B cell (primary cell): ENCODE measurements at regions not wholly inside any gene's neighbourhood (a gene's known extent, or its start where the extent isn't known, plus 50 kb on each side); places are given as distances from the start of the nearest gene placed in this dataset.

Source experiments
- ATAC-seq: fragments of 200-7000 bp; cut with Tn5 transposase; one replicate; pipeline ENCODE4 v1.10.0; 2021; ENCODE audit warnings: low read depth, mild to moderate bottlenecking, moderate number of reproducible peaks, moderate library complexity
- CTCF ChIA-PET: fragments of 350-600 bp; sonication (Branson Sonifier 250); formaldehyde crosslinking; loops from one replicate; lab custom pipeline; 2021; ENCODE audit warnings: antibody characterized with exemption, inconsistent platforms; lab: Charles Lee
- POLR2A ChIA-PET: fragments of 350-600 bp; sonication (Branson Sonifier 250); formaldehyde crosslinking; loops from one replicate; lab custom pipeline; 2021; ENCODE audit warnings: antibody characterized with exemption; lab: Charles Lee
- DNase-seq: peaks from one replicate; pipeline ENCODE4 v3.0.0; 2013
- H2AFZ ChIP-seq: 2 replicates; pipeline ENCODE4 v1.6.1; 2012; ENCODE audit warnings: mild to moderate bottlenecking, low read depth, low read length; ENCODE audit not compliant: insufficient read depth, poor library complexity, severe bottlenecking
- H3K27ac ChIP-seq, 2 donors: 1 replicate in 1 of 2; 2 replicates in 1 of 2; pipeline ENCODE4 v1.5.1; 2012 to 2013; ENCODE audit warnings: low read length in 2 of 2, mild to moderate bottlenecking in 2 of 2, moderate library complexity in 1 of 2
- H3K27me3 ChIP-seq, 4 experiments: fragments of 200-600 bp in 1 of 4; sonication (generic) in 1 of 4; replicated peaks in 1 of 4; 1 replicate in 2 of 4; 2 replicates in 2 of 4; pipeline versions ENCODE4 v1.6.1 to v1.7.0; 2013 to 2016; ENCODE audit warnings: low read length in 3 of 4, mild to moderate bottlenecking in 2 of 4, mixed read lengths in 1 of 4, moderate library complexity in 1 of 4; ENCODE audit not compliant: insufficient read depth in 4 of 4, control insufficient read depth in 3 of 4; ENCODE audit errors: control extremely low read depth in 1 of 4
- H3K36me3 ChIP-seq, 2 experiments: replicated peaks in 1 of 2; 1 replicate in 1 of 2; 2 replicates in 1 of 2; pipeline versions ENCODE4 v1.6.1 to v1.7.1; 2013; ENCODE audit warnings: low read length in 1 of 2; ENCODE audit not compliant: insufficient read depth in 2 of 2, control insufficient read depth in 1 of 2; ENCODE audit errors: control extremely low read depth in 1 of 2, extremely low read depth in 1 of 2
- H3K4me1 ChIP-seq, 2 donors: fragments of 200-600 bp in 1 of 2; sonication (generic) in 1 of 2; 1 replicate in 1 of 2; 2 replicates in 1 of 2; pipeline versions ENCODE4 v1.5.1 to v1.6.1; 2013 to 2017; ENCODE audit warnings: low read length in 2 of 2; ENCODE audit not compliant: control insufficient read depth in 2 of 2, insufficient read depth in 2 of 2
- H3K4me2 ChIP-seq: replicated peaks from 2 replicates; pipeline ENCODE3; 2012; ENCODE audit warnings: mild to moderate bottlenecking, low read depth, low read length; ENCODE audit not compliant: poor library complexity, severe bottlenecking
- H3K4me3 ChIP-seq, 5 experiments: fragments of 200-600 bp in 1 of 5; sonication (generic) in 1 of 5; 1 replicate in 3 of 5; 2 replicates in 2 of 5; pipeline versions ENCODE4 v1.5.1 to v1.7.0; 2011 to 2016; ENCODE audit warnings: low read length in 4 of 5, mild to moderate bottlenecking in 4 of 5, low read depth in 2 of 5, control low read depth in 1 of 5, moderate library complexity in 1 of 5; ENCODE audit not compliant: insufficient read depth in 1 of 5; ENCODE audit errors: control extremely low read depth in 1 of 5, extremely low read depth in 1 of 5
- H3K79me2 ChIP-seq: fragments of 200-600 bp; sonication (generic); one replicate; pipeline ENCODE4 v1.6.0; 2016; ENCODE audit warnings: low read length; ENCODE audit not compliant: control insufficient read depth, insufficient read depth
- H3K9ac ChIP-seq: fragments of 200-600 bp; sonication (generic); 2 replicates; pipeline ENCODE4 v1.6.1; 2017; ENCODE audit warnings: mild to moderate bottlenecking, low read length, moderate library complexity
- H3K9me3 ChIP-seq, 3 donors: one replicate each; pipeline versions ENCODE4 v1.6.1 to v1.7.1; 2013; ENCODE audit warnings: low read length in 2 of 3; ENCODE audit not compliant: control insufficient read depth in 2 of 3, insufficient read depth in 1 of 3; ENCODE audit errors: control extremely low read depth in 1 of 3
- H4K20me1 ChIP-seq: 2 replicates; pipeline ENCODE4 v1.6.0; 2012; ENCODE audit warnings: mild to moderate bottlenecking, low read length; ENCODE audit not compliant: insufficient read depth, control insufficient read depth, poor library complexity, severe bottlenecking
- H3K27ac Mint-ChIP-seq: one replicate; pipeline ENCODE4 v1.8.0; 2021; ENCODE audit warnings: mixed read lengths
- H3K27me3 Mint-ChIP-seq: one replicate; pipeline ENCODE4 v1.8.0; 2021; ENCODE audit warnings: mixed read lengths
- H3K4me1 Mint-ChIP-seq: one replicate; pipeline ENCODE4 v1.8.0; 2021; ENCODE audit warnings: mixed read lengths
- H3K4me3 Mint-ChIP-seq: one replicate; pipeline ENCODE4 v1.8.0; 2021; ENCODE audit warnings: mixed read lengths
- H3K9me3 Mint-ChIP-seq: one replicate; pipeline ENCODE4 v1.8.0; 2022; ENCODE audit warnings: mixed read lengths; ENCODE audit not compliant: insufficient read depth
- CTCF ChIP-seq: fragments of 200-600 bp; IDR thresholded peaks from one replicate; pipeline ENCODE4 v1.8.0; 2022; ENCODE audit warnings: antibody characterized with exemption, mild to moderate bottlenecking
- EZH2 ChIP-seq: IDR thresholded peaks from 2 replicates; pipeline ENCODE4 v1.6.1; 2012; ENCODE audit warnings: borderline replicate concordance, low read depth, mild to moderate bottlenecking, moderate library complexity, low read length; ENCODE audit not compliant: insufficient read depth, poor library complexity, severe bottlenecking
- WGBS: methylation state at CpG from one replicate; pipeline ENCODE4 v1.1.5; 2013; ENCODE audit warnings: missing lambda C conversion rate; ENCODE audit not compliant: insufficient coverage; 5-methylcytosine and 5-hydroxymethylcytosine counted together
- intact Hi-C: fragments of 100-400 bp; cut with micrococcal nuclease; formaldehyde crosslinking; loops from one replicate; pipeline ENCODE4 v1.10.0; 2022

- no peak overlapping the region for H2AFZ ChIP-seq
- Mint-ChIP-seq H3K9me3 (no peaks in the 10 kb centered on the region), H3K4me3 (no peak overlapping the region), H3K27me3 (no peaks in the 10 kb centered on the region), H3K27ac (no peak overlapping the region), H3K4me1 (no peaks in the 10 kb centered on the region)
- H3K9me3 ChIP-seq, result no peaks in the 10 kb centered on the region
- no peak for TF ChIP-seq EZH2
- no peak for TF ChIP-seq CTCF
- no peak overlapping the region for H3K4me3 ChIP-seq
- CTCF ChIA-PET, result no interaction called here
- intact Hi-C loops, result no loop called here
- no peaks in the 10 kb centered on the region for H3K27me3 ChIP-seq
- H3K36me3 ChIP-seq, result no peaks in the 10 kb centered on the region
- ATAC-seq, result no peak
- H3K27ac ChIP-seq, result no peak overlapping the region
- POLR2A ChIA-PET, result no interaction called here
- no peaks in the 10 kb centered on the region for H3K79me2 ChIP-seq
- 86% methylated on average over 7 of the region's 9 CpGs for WGBS
- H3K4me1 ChIP-seq, result no peaks in the 10 kb centered on the region
- H4K20me1 ChIP-seq, result no peaks in the 10 kb centered on the region
- DNase-seq, result no peak
- no peak overlapping the region for H3K9ac ChIP-seq
- H3K4me2 ChIP-seq, result no peak overlapping the region
These were observed 397.7 kb upstream of the PRICKLE1 start for GRCh38 chr12:42987216-42987650.

GRCh38 chr12:42985506-42985905 lies 396.0 kb upstream of the PRICKLE1 start:
- Mint-ChIP-seq H3K4me3 (no peak overlapping the region), H3K4me1 (no peaks in the 10 kb centered on the region), H3K9me3 (no peaks in the 10 kb centered on the region), H3K27me3 (no peaks in the 10 kb centered on the region), H3K27ac (no peak overlapping the region)
- no peak overlapping the region for H3K4me3 ChIP-seq
- H3K4me1 ChIP-seq, result no peaks in the 10 kb centered on the region
- ChIA-PET CTCF (no interaction called here), POLR2A (no interaction called here)
- no peak overlapping the region for H3K4me2 ChIP-seq
- H3K36me3 ChIP-seq, result no peaks in the 10 kb centered on the region
- H2AFZ ChIP-seq, result no peak overlapping the region
- ATAC-seq (no peak), DNase-seq (no peak)
- 39% methylated on average over 1 of the region's 1 CpG for WGBS
- H4K20me1 ChIP-seq, result no peaks in the 10 kb centered on the region
- H3K9me3 ChIP-seq, result no peaks in the 10 kb centered on the region
- no peaks in the 10 kb centered on the region for H3K79me2 ChIP-seq
- H3K27ac ChIP-seq, result no peak overlapping the region
- intact Hi-C loops, result no loop called here
- no peak overlapping the region for H3K9ac ChIP-seq
- no peak for TF ChIP-seq EZH2
- no peak for TF ChIP-seq CTCF
- no peaks in the 10 kb centered on the region for H3K27me3 ChIP-seq
